HepG2 (cell line): ENCODE measurements at regions not wholly inside any gene's neighbourhood (a gene's known extent, or its start where the extent isn't known, plus 50 kb on each side); places are given as distances from the start of the nearest gene placed in this dataset.

Experiments
- ATAC-seq: fragments of 200-7000 bp; cut with Tn5 transposase; 3 replicates; pipeline ENCODE4 v1.9.1; 2020; ENCODE audit warnings: mild to moderate bottlenecking, moderate library complexity
- BruUV-seq: library from RNA; stranded (reverse); fragments of 400-500 nt; replicated peaks from 2 replicates; lab custom pipeline; 2021; lab: Mats Ljungman, UMichigan
- CTCF ChIA-PET: fragments of 300-600 bp; formaldehyde crosslinking; extraction: SDS; loops from one replicate; lab custom pipeline; 2021; ENCODE audit warnings: low total read pairs, inconsistent platforms, low intra/inter-chr PET ratio; lab: Yijun Ruan, JAX
- POLR2A ChIA-PET: fragments of 350-600 bp; sonication (Branson Sonifier 250); formaldehyde crosslinking; loops from one replicate; lab custom pipeline; 2020; ENCODE audit warnings: antibody characterized with exemption, inconsistent platforms; lab: Yijun Ruan, JAX
- DNase-seq: peaks from one replicate; pipeline ENCODE4 v3.0.0-alpha.2; 2015; ENCODE audit warnings: low spot score
- FAIRE-seq: peaks from 3 replicates; lab custom pipeline; 2011; peaks lifted over from hg19 to GRCh38; lab: Jason Lieb, UNC
- H2AFZ ChIP-seq: one replicate; pipeline ENCODE4 v1.6.1; 2011; ENCODE audit warnings: low read length, inconsistent platforms
- H3K27ac ChIP-seq: fragments of 300-600 bp; 3 replicates; pipeline ENCODE4 v1.8.0; 2011; ENCODE audit warnings: mixed run types, mild to moderate bottlenecking, mixed read lengths, low read length, inconsistent platforms; ENCODE audit not compliant: insufficient read depth; ENCODE audit errors: extremely low read length
- H3K27me3 ChIP-seq, 2 experiments: fragments of 200-600 bp in 1 of 2; 2 replicates in 1 of 2; 3 replicates in 1 of 2; pipeline versions ENCODE4 v1.6.0 to v1.8.0; 2011; ENCODE audit warnings: low read length in 2 of 2, mild to moderate bottlenecking in 2 of 2, moderate library complexity in 2 of 2, inconsistent platforms in 1 of 2; ENCODE audit not compliant: insufficient read depth in 2 of 2, control insufficient read depth in 1 of 2
- H3K36me3 ChIP-seq, 2 experiments: fragments of 200-600 bp in 1 of 2; replicated peaks in 1 of 2; 2 replicates in 1 of 2; 3 replicates in 1 of 2; pipeline versions ENCODE4 v1.5.1 to v1.8.0; 2011; ENCODE audit warnings: low read length in 2 of 2, inconsistent platforms in 1 of 2; ENCODE audit not compliant: insufficient read depth in 2 of 2, control insufficient read depth in 1 of 2
- H3K4me1 ChIP-seq: 2 replicates; pipeline ENCODE4 v1.5.1; 2012; ENCODE audit warnings: low read length, inconsistent platforms; ENCODE audit not compliant: insufficient read depth
- H3K4me2 ChIP-seq: 2 replicates; pipeline ENCODE4 v1.6.0; 2011; ENCODE audit warnings: low read depth, low read length, inconsistent platforms
- H3K4me3 ChIP-seq, 3 experiments: fragments of 200-600 bp in 1 of 3; sonication (generic), shearing (Covaris generic) in 1 of 3; replicated peaks in 1 of 3; 2 replicates each; pipeline ENCODE4 v1.5.1; 2011 to 2016; ENCODE audit warnings: low read length in 3 of 3, inconsistent platforms in 2 of 3, low read depth in 2 of 3, mild to moderate bottlenecking in 2 of 3, control low read depth in 1 of 3, mixed read lengths in 1 of 3; ENCODE audit not compliant: insufficient read depth in 1 of 3
- H3K79me2 ChIP-seq: one replicate; pipeline ENCODE4 v1.6.1; 2011; ENCODE audit warnings: low read length, inconsistent platforms; ENCODE audit not compliant: insufficient read depth
- H3K9ac ChIP-seq: 2 replicates; pipeline ENCODE4 v1.6.0; 2011; ENCODE audit warnings: mild to moderate bottlenecking, low read depth, low read length, inconsistent platforms; ENCODE audit not compliant: insufficient read depth
- H3K9me3 ChIP-seq: 2 replicates; pipeline ENCODE4 v1.5.1; 2012; ENCODE audit warnings: mild to moderate bottlenecking, low read length
- H4K20me1 ChIP-seq: 2 replicates; pipeline ENCODE4 v1.6.0; 2011; ENCODE audit warnings: inconsistent platforms, mild to moderate bottlenecking, low read length, moderate library complexity; ENCODE audit not compliant: insufficient read depth
- DZIP1 ChIP-seq: sonication (generic); formaldehyde crosslinking; IDR thresholded peaks from 2 replicates; pipeline ENCODE4 v1.5.0; 2020; ENCODE audit warnings: mild to moderate bottlenecking, missing genetic modification reagents
- EEA1 ChIP-seq: sonication (generic); formaldehyde crosslinking; IDR thresholded peaks from 2 replicates; pipeline ENCODE4 v1.5.1; 2020; ENCODE audit warnings: mild to moderate bottlenecking, missing genetic modification reagents, borderline replicate concordance
- FLYWCH1 ChIP-seq: sonication (generic); formaldehyde crosslinking; IDR thresholded peaks from 2 replicates; pipeline ENCODE4 v1.8.1; 2023; ENCODE audit warnings: mild to moderate bottlenecking, missing genetic modification reagents
- HMG20A ChIP-seq: IDR thresholded peaks from 2 replicates; pipeline ENCODE4 v1.6.1; 2016; ENCODE audit warnings: borderline replicate concordance
- KDM2A ChIP-seq: sonication (generic); formaldehyde crosslinking; IDR thresholded peaks from 2 replicates; pipeline ENCODE4 v1.4.0; 2020; ENCODE audit warnings: low read depth, missing genetic modification reagents, borderline replicate concordance
- NFYB ChIP-seq: sonication (generic); formaldehyde crosslinking; IDR thresholded peaks from 2 replicates; pipeline ENCODE4 v1.4.0; 2020; ENCODE audit warnings: missing genetic modification reagents
- SMAD1 ChIP-seq: sonication (generic); formaldehyde crosslinking; IDR thresholded peaks from 2 replicates; pipeline ENCODE4 v1.4.0; 2020; ENCODE audit warnings: missing genetic modification reagents, low read depth, mild to moderate bottlenecking, borderline replicate concordance
- TBP ChIP-seq: sonication (generic); formaldehyde crosslinking; IDR thresholded peaks from 2 replicates; pipeline ENCODE4 v1.5.0; 2020; ENCODE audit warnings: missing genetic modification reagents
- ZBTB42 ChIP-seq: sonication (generic); formaldehyde crosslinking; IDR thresholded peaks from 2 replicates; pipeline ENCODE4 v1.5.0; 2020; ENCODE audit warnings: mild to moderate bottlenecking, missing genetic modification reagents
- ZNF446 ChIP-seq: sonication (generic); formaldehyde crosslinking; IDR thresholded peaks from 2 replicates; pipeline ENCODE4 v1.5.0; 2020; ENCODE audit warnings: mild to moderate bottlenecking, missing genetic modification reagents
- ZNF576 ChIP-seq: sonication (generic); formaldehyde crosslinking; IDR thresholded peaks from 2 replicates; pipeline ENCODE4 v1.4.0; 2020; ENCODE audit warnings: mild to moderate bottlenecking, missing genetic modification reagents
- ZNF580 ChIP-seq: IDR thresholded peaks from 2 replicates; pipeline ENCODE4 v1.6.1; 2016; ENCODE audit warnings: low read depth, borderline replicate concordance
- ZNF83 ChIP-seq: sonication (generic); formaldehyde crosslinking; IDR thresholded peaks from 2 replicates; pipeline ENCODE4 v1.4.0; 2020; ENCODE audit warnings: missing genetic modification reagents, mild to moderate bottlenecking, borderline replicate concordance
- WGBS: methylation state at CpG from one replicate; pipeline ENCODE4 v1.1.6; 2017; ENCODE audit warnings: low lambda C conversion rate; 5-methylcytosine and 5-hydroxymethylcytosine counted together
- in situ Hi-C: cut with HindIII; loops from 2 replicates; pipeline ENCODE4 v1.10.0; 2017; ENCODE audit warnings: low pct_unique_long_range_greater_than_20kb; ENCODE audit not compliant: extremely low pct_ligation_motif_present
- intact Hi-C: fragments of 100-400 bp; cut with micrococcal nuclease; formaldehyde crosslinking; loops from one replicate; pipeline ENCODE4 v1.10.0; 2022; ENCODE audit not compliant: unreplicated experiment
- TF ChIP-seq, protein P1 (sequence below): sonication (generic); formaldehyde crosslinking; conservative IDR thresholded peaks from 2 replicates; pipeline ENCODE4 v1.4.0; 2020; ENCODE audit warnings: mild to moderate bottlenecking, missing genetic modification reagents, moderate library complexity
- TF ChIP-seq, protein P2 (sequence below): sonication (generic); formaldehyde crosslinking; IDR thresholded peaks from 2 replicates; pipeline ENCODE4 v1.8.0; 2022; ENCODE audit warnings: mild to moderate bottlenecking, missing genetic modification reagents
- TF ChIP-seq, protein P3 (sequence below): sonication (generic); formaldehyde crosslinking; IDR thresholded peaks from 2 replicates; pipeline ENCODE4 v1.5.0; 2020; ENCODE audit warnings: mild to moderate bottlenecking, missing genetic modification reagents

- DNase-seq: no peak
- no peak overlapping the region for H3K27ac ChIP-seq
- POLR2A ChIA-PET: no interaction called here
- TF ChIP-seq, protein P1, sequence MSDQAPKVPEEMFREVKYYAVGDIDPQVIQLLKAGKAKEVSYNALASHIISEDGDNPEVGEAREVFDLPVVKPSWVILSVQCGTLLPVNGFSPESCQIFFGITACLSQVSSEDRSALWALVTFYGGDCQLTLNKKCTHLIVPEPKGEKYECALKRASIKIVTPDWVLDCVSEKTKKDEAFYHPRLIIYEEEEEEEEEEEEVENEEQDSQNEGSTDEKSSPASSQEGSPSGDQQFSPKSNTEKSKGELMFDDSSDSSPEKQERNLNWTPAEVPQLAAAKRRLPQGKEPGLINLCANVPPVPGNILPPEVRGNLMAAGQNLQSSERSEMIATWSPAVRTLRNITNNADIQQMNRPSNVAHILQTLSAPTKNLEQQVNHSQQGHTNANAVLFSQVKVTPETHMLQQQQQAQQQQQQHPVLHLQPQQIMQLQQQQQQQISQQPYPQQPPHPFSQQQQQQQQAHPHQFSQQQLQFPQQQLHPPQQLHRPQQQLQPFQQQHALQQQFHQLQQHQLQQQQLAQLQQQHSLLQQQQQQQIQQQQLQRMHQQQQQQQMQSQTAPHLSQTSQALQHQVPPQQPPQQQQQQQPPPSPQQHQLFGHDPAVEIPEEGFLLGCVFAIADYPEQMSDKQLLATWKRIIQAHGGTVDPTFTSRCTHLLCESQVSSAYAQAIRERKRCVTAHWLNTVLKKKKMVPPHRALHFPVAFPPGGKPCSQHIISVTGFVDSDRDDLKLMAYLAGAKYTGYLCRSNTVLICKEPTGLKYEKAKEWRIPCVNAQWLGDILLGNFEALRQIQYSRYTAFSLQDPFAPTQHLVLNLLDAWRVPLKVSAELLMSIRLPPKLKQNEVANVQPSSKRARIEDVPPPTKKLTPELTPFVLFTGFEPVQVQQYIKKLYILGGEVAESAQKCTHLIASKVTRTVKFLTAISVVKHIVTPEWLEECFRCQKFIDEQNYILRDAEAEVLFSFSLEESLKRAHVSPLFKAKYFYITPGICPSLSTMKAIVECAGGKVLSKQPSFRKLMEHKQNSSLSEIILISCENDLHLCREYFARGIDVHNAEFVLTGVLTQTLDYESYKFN (CRISPR knock-in tag): no peak
- TF ChIP-seq EEA1 (CRISPR knock-in tag) (no peak), ZNF83 (CRISPR knock-in tag) (no peak), ZNF580 (CRISPR knock-in tag) (no peak), ZNF576 (CRISPR knock-in tag) (no peak), KDM2A (CRISPR knock-in tag) (no peak), ZBTB42 (CRISPR knock-in tag) (no peak), HMG20A (CRISPR knock-in tag) (no peak), DZIP1 (CRISPR knock-in tag) (no peak), ZNF446 (CRISPR knock-in tag) (no peak), NFYB (CRISPR knock-in tag) (no peak), FLYWCH1 (CRISPR knock-in tag) (no peak), TBP (no peak), SMAD1 (CRISPR knock-in tag) (no peak)
- TF ChIP-seq, protein P2, sequence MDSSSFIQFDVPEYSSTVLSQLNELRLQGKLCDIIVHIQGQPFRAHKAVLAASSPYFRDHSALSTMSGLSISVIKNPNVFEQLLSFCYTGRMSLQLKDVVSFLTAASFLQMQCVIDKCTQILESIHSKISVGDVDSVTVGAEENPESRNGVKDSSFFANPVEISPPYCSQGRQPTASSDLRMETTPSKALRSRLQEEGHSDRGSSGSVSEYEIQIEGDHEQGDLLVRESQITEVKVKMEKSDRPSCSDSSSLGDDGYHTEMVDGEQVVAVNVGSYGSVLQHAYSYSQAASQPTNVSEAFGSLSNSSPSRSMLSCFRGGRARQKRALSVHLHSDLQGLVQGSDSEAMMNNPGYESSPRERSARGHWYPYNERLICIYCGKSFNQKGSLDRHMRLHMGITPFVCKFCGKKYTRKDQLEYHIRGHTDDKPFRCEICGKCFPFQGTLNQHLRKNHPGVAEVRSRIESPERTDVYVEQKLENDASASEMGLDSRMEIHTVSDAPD (CRISPR knock-in tag): no peak
- TF ChIP-seq, protein P3, sequence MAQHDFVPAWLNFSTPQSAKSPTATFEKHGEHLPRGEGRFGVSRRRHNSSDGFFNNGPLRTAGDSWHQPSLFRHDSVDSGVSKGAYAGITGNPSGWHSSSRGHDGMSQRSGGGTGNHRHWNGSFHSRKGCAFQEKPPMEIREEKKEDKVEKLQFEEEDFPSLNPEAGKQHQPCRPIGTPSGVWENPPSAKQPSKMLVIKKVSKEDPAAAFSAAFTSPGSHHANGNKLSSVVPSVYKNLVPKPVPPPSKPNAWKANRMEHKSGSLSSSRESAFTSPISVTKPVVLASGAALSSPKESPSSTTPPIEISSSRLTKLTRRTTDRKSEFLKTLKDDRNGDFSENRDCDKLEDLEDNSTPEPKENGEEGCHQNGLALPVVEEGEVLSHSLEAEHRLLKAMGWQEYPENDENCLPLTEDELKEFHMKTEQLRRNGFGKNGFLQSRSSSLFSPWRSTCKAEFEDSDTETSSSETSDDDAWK (CRISPR knock-in tag): no peak
Observed at GRCh38 chr2:163369111-163369510, 366.7 kb downstream of the FIGN start.

More at GRCh38 chr2:163369111-163369510, 366.7 kb downstream of the FIGN start:
- Histone ChIP-seq H3K27me3 (no peaks in the 10 kb centered on the region), H3K9me3 (no peaks in the 10 kb centered on the region), H2AFZ (no peak overlapping the region), H3K79me2 (no peaks in the 10 kb centered on the region), H3K4me1 (no peaks in the 10 kb centered on the region), H3K4me2 (no peak overlapping the region), H3K36me3 (no peaks in the 10 kb centered on the region), H4K20me1 (no peaks in the 10 kb centered on the region), H3K9ac (no peak overlapping the region), H3K4me3 (no peak overlapping the region)
- FAIRE-seq (no peak), ATAC-seq (no peak)
- CTCF ChIA-PET: no interaction called here
- intact Hi-C loops: no loop called here
- in situ Hi-C loops: no loop called here
- BruUV-seq: no TSS peak
- WGBS: 11% methylated on average over 1 of the region's 1 CpG
